Muscle layer of colon (tissue), 2 donors: ENCODE measurements at regions not wholly inside any gene's neighbourhood (a gene's known extent, or its start where the extent isn't known, plus 50 kb on each side); places are given as distances from the start of the nearest gene placed in this dataset.
"Not testable (repeated sequence)": the region's sequence is repeated elsewhere in the genome, so short reads cannot be mapped to it uniquely, and the experiment has no call there.

Source experiments
- H3K27ac ChIP-seq: one replicate; pipeline ENCODE4 v1.7.0; 2013; ENCODE audit warnings: low read depth, mild to moderate bottlenecking, low read length, moderate library complexity
- H3K27me3 ChIP-seq, 2 donors: one replicate each; pipeline ENCODE4 v1.7.0; 2013; ENCODE audit warnings: low read length in 2 of 2, mild to moderate bottlenecking in 2 of 2; ENCODE audit not compliant: insufficient read depth in 2 of 2, control insufficient read depth in 1 of 2
- H3K36me3 ChIP-seq: one replicate; pipeline ENCODE4 v1.7.0; 2013; ENCODE audit warnings: mild to moderate bottlenecking, low read length; ENCODE audit not compliant: insufficient read depth
- H3K4me1 ChIP-seq: one replicate; pipeline ENCODE4 v1.7.0; 2013; ENCODE audit warnings: mild to moderate bottlenecking, low read length; ENCODE audit not compliant: insufficient read depth
- H3K4me3 ChIP-seq, 2 donors: one replicate each; pipeline ENCODE4 v1.7.0; 2013; ENCODE audit warnings: low read length in 2 of 2, low read depth in 1 of 2, mild to moderate bottlenecking in 1 of 2, moderate library complexity in 1 of 2
- H3K9ac ChIP-seq: one replicate; pipeline ENCODE4 v1.7.0; 2013; ENCODE audit warnings: low read length
- H3K9me3 ChIP-seq: one replicate; pipeline ENCODE4 v1.7.0; 2013; ENCODE audit warnings: mild to moderate bottlenecking, low read length
- donor health status: abdominal sarcoma.
- donor health status: Adenocarcinoma of cecum.

DNA sequence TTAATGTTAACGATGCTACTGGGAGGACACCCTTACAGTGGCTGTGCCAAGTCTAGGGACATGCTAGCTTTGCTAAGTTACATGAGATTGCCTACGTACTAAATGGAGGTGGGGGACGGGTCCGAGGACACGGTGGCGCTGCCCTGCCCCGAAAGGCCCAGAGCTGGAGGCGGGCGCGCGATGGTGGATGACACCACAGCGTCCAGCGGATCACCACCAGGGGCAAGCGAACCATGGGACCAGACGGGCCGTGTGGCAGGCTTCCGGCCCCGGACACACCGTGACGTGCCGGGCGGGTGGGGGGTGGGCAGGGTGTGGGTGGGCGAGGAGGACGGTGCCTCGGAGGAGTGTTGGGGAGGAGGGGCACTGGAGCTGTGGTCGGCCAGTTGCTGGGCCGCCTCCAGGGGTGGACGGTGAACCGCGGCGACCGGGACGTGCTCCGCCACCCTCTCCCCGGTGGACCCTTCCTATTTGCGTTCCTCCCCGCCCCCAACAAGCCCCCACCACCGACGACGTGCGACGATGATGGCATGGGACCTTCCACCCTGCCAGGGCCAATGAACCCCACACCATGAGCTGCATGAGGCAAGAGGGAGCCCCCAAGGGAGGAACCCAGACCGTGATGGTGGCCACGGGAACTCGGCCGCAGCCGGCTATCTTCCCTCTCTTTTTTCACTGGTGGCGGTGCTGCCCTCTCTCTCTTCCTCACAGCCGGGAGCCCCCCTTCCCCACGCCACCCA, 773.3 kb upstream of the DEFB115 start:
- Histone ChIP-seq H3K4me1 (no peaks in the 10 kb centered on the region), H3K27ac (no peak overlapping the region), H3K9me3 (no peaks in the 10 kb centered on the region), H3K4me3 (no peak overlapping the region), H3K36me3 (no peaks in the 10 kb centered on the region), H3K9ac (no peak overlapping the region), H3K27me3 (no peaks in the 10 kb centered on the region)

DNA sequence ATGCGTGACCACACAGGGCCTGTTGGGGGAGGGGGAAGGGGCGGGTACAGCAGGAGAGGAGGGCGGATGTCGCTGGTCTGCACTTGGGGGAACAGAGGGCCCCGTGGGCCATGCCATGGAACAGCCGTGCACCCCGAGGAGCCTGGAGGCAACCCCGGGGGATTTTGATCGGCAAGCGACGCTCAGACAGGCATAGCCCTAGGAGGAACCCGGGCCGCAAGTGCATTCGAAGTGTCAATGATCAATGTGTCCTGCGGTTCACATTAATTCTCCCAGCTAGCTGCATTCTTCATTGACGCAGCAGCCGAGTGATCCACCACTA, 772.8 kb upstream of the DEFB115 start:
- Histone ChIP-seq H3K27me3 (no peaks in the 10 kb centered on the region), H3K4me1 (no peaks in the 10 kb centered on the region), H3K4me3 (no peak overlapping the region), H3K9ac (no peak overlapping the region), H3K9me3 (no peaks in the 10 kb centered on the region), H3K27ac (no peak overlapping the region), H3K36me3 (no peaks in the 10 kb centered on the region)

DNA sequence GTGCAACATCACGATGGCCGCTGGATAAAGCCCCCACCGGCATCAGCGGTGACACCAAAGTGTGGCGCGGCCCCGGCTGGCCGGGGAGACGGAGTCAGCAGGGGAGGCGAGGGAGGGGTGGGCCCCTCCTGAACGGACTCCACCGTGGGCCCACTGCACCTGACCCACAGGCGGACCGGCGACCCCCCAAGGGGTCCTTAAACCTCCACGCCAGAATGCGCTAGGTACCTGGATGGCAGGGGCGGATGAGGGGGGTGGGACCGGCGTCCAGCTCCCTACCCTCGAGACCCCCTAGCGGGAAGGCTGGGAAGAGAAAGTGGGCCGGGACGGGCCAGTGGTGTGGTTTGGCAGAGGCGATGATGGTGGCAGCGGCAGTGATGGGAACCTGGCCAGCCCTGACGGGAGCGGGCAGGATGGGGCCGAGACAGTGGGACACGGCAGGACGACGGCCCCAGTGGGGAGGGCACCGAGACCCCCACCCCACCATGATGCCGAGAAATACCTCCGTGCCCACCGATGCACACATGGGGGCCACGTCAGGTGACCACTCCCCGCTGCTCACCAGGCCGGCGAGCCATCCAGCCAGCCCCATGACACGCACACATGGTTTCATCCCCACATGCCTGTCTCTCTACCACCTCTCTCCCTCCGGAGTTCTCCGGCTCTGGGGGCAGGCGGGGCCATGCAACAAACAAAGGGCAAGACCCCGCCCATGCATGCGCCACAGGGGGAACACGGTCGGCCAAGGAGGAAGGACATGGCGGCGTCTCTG, 771.9 kb upstream of the DEFB115 start:
- H3K27me3 ChIP-seq, result no peaks in the 10 kb centered on the region
- H3K4me1 ChIP-seq, result no peaks in the 10 kb centered on the region
- no peak overlapping the region for H3K9ac ChIP-seq
- no peak overlapping the region for H3K27ac ChIP-seq
- H3K36me3 ChIP-seq, result no peaks in the 10 kb centered on the region
- no peaks in the 10 kb centered on the region for H3K9me3 ChIP-seq
- H3K4me3 ChIP-seq, result no peak overlapping the region

DNA sequence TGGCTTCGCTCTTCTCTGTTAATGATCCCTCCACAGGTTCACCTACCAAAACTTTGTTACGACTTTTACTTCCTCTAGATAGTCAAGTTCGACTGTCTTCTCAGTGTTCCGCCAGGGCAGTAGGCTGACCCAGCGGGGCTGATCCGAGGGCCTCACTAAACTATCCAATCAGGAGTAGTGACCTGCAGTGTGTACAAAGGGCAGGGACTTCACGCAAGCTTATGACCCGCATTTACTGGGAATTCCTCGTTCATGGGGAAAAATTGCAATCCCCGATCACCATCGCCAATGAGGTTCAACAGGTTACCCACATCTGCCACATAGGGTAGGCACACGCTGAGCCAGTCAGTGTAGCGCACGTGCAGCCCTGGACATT, 771.4 kb upstream of the DEFB115 start:
- no peaks in the 10 kb centered on the region for H3K4me1 ChIP-seq
- H3K27ac ChIP-seq, result no peak overlapping the region
- no peaks in the 10 kb centered on the region for H3K9me3 ChIP-seq
- no peak overlapping the region for H3K4me3 ChIP-seq
- H3K9ac ChIP-seq, result no peak overlapping the region
- H3K27me3 ChIP-seq, result no peaks in the 10 kb centered on the region
- no peaks in the 10 kb centered on the region for H3K36me3 ChIP-seq

DNA sequence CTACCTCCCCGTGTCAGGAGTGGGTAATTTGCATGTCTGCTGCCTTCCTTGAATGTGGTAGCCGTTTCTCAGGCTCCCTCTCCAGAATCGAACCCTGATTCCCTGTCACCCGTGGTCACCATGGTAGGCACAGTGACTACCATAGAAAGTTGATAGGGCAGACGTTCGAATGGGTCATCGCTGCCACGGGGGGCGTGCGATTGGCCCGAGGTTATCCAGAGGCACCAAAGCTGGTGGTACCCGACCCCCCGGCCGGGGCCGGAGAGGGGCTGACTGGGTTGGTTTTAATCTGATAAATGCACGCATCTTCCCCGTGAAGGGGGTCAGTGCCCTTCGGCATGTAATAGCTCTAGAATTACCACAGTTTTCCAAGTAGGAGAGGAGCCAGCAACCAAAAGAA, 770.0 kb upstream of the DEFB115 start:
- not testable (repeated sequence) for H3K4me3 ChIP-seq, H3K9me3 ChIP-seq, H3K4me1 ChIP-seq, H3K9ac ChIP-seq, H3K36me3 ChIP-seq, H3K27me3 ChIP-seq, H3K27ac ChIP-seq

DNA sequence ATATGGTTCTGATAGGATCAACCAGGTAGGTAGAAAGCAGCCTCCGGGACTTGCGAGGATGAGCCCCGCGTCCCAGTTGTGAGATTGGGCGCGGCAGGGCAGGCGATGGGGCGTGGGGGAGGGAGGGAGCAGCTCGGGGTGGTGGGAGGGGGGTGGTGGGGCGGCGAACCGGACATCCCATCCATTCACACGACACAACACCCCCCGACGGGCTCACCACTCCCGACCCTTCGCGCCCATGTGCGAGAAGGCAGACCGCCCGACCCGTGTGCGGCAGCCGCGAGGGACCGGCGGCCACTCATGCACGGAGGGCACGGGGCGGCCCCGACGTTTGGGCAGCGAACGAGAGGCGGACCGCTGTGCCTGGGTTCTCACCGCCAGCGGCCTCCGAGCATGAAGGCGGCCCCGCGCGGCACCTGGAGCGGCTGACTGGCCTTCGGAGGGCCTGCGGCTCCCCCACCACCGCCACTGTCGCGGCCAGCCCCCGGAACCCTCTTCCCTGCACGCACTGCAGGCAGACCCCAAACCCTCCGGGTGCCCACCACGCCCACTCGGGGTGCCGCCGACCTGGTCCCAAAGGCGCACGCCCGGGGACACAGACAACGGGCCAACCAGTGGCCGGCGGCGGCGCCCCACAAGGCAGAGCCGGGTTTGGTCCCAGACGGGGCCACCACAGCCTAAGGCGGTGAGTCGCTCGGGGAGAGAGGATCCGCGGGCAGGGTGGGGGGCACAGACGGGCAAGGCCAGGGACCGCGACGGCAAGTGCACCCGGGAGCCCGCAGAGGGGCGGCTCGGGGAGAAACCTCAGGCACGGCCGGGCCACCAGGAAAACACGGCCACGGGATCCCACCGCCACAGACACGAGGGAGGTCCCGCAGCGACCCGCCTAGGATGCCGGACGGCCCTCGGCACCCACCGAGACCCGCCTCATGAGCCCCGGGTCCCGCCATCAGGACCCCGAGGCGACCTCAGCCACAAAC, 769.2 kb upstream of the DEFB115 start:
- H3K9me3 ChIP-seq, result no peaks in the 10 kb centered on the region
- H3K36me3 ChIP-seq, result no peaks in the 10 kb centered on the region
- no peak overlapping the region for H3K27ac ChIP-seq
- H3K4me1 ChIP-seq, result no peaks in the 10 kb centered on the region
- no peaks in the 10 kb centered on the region for H3K27me3 ChIP-seq
- H3K4me3 ChIP-seq, result no peak overlapping the region
- H3K9ac ChIP-seq, result no peak overlapping the region

DNA sequence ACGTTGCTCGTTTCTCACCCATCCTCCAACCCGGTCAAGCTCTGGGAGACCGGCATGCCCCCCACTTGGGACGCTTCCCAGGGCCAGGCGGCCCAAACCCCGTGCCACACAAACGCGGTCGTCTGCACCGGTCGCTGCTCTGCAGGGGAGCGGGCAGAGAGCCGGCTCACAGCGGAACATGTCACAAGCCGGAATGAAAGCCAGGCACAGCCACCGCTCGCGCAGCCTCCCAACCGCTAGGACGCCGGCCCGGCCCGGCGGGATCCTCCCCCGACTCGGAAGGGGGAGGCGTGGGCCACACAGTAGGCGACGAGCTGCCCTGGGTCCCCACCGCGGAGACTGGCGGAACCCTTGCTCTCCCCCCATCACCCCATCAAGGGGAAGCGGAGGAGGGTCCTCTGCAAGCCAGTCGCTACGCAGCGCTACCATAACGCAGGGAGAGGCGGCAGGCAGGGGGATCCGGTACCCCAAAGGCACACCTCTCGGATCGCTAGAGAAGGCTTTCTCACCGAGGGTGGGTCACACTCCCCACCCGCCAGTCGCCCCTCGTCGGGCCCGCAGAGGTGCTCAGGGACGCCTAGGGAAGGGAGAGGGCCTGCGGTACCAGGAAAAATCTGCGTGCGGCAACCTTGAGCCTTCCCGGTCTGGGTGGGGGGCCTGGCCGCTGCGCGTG, 768.4 kb upstream of the DEFB115 start:
- no peak overlapping the region for H3K4me3 ChIP-seq
- no peak overlapping the region for H3K9ac ChIP-seq
- no peaks in the 10 kb centered on the region for H3K9me3 ChIP-seq

DNA sequence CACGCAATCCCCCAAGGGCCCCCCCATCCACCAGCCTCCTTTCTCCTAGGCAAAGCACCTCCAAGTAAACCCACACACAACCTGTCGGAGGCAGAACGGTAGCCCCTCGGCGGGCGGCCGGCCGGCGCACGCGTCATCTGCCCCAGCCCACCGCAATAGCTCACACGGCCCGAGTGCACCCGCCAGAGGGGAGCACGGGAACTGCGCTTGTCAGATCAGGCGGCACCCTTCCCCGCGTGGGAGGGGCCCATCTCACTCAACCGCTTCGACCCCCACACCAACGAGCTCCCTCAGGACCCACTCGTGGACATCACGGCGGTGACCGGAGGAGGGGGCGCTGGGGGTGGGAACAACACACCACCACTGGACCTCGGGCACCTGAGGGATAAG, 767.9 kb upstream of the DEFB115 start:
- no peak overlapping the region for H3K27ac ChIP-seq
- no peaks in the 10 kb centered on the region for H3K27me3 ChIP-seq
- no peak overlapping the region for H3K4me3 ChIP-seq
- H3K36me3 ChIP-seq, result no peaks in the 10 kb centered on the region
- H3K9ac ChIP-seq, result no peak overlapping the region
- no peaks in the 10 kb centered on the region for H3K4me1 ChIP-seq
- H3K9me3 ChIP-seq, result no peaks in the 10 kb centered on the region

More for the DNA sequence above, 768.4 kb upstream of the DEFB115 start:
- no peaks in the 10 kb centered on the region for H3K36me3 ChIP-seq
- no peaks in the 10 kb centered on the region for H3K4me1 ChIP-seq
- H3K27ac ChIP-seq, result no peak overlapping the region
- no peaks in the 10 kb centered on the region for H3K27me3 ChIP-seq

DNA sequence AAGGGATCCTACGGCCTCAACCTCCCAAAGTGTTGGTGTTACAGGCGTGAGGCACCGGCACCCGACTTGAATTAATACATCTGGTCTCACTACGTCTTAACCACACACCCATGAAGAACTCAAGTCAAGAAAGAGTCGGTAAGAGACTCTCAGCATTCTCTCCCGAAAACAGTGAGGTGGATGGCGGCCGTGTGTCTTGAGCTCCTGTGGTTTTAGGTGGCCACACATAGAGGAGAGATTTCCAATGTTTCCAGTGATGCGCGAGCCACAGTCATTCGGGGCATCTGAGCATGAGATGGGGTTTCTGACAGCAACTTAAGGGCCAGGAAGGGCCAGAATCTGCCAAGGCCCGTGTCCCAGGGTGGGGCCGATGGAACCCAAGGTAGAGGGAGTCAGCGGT, 766.4 kb upstream of the DEFB115 start:
- Histone ChIP-seq H3K9me3 (no peaks in the 10 kb centered on the region), H3K27me3 (no peaks in the 10 kb centered on the region), H3K9ac (no peak overlapping the region), H3K27ac (no peak overlapping the region), H3K4me1 (no peaks in the 10 kb centered on the region), H3K4me3 (no peak overlapping the region), H3K36me3 (no peaks in the 10 kb centered on the region)

DNA sequence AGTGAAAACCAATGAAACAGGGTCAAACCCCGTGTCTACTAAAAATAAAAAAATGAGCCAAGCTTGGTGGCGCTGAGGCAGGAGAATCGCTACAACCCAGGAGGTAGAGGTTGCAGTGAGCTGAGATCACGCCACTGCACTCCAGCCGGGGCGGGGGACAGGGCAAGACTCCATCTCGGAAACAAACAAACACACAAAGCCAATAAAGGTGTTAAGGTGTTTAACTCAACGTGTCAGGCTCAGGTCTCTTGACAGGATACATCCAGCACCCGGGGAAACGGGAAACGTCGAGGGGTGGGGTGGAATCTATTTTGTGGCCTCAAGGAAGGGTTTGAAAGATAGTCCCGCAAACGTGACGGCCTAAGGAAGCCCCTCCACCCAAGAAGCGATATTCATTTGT, 760.8 kb upstream of the DEFB115 start:
- not testable (repeated sequence) for H3K27me3 ChIP-seq, H3K36me3 ChIP-seq, H3K27ac ChIP-seq, H3K9ac ChIP-seq, H3K4me1 ChIP-seq, H3K4me3 ChIP-seq, H3K9me3 ChIP-seq

DNA sequence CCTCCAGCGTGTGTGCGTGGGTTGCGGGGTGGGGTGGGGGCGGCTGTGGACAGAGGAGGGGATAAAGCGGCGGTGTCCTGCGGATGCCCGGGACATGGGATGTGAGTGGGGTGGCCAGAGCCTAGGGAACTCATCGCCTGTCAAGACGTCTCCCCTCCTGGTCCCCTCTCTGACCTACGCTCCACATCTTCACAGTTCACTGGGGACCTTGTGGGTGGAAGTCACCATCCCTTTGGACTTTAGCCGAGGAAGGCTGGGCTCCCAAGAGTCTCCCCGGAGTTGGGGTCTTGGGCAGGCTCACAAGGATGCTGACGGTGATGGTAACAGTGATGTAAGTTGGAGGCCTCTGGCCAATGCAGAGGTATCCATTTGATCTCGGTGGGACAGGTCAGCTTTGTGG, 760.3 kb upstream of the DEFB115 start:
- H3K27ac ChIP-seq, H3K9ac ChIP-seq, H3K4me1 ChIP-seq, H3K4me3 ChIP-seq, H3K9me3 ChIP-seq, H3K27me3 ChIP-seq, H3K36me3 ChIP-seq: not testable (repeated sequence)
